Gastroesophageal sphincter (tissue), 4 donors: ENCODE measurements at regions not wholly inside any gene's neighbourhood (a gene's known extent, or its start where the extent isn't known, plus 50 kb on each side); places are given as distances from the start of the nearest gene placed in this dataset.

Experiments
- ATAC-seq: fragments of 150-250 bp; one replicate; pipeline ENCODE4 v1.9.1; 2016; ENCODE audit warnings: mild to moderate bottlenecking, moderate library complexity
- H3K27ac ChIP-seq, 4 donors: fragments of 200-600 bp; sonication (generic) in 3 of 4; 1 replicate in 3 of 4; 2 replicates in 1 of 4; pipeline ENCODE4 v1.5.1; 2016 to 2019
- H3K27me3 ChIP-seq: fragments of 200-600 bp; sonication (generic); one replicate; pipeline ENCODE4 v1.5.1; 2019
- H3K36me3 ChIP-seq, 2 donors: fragments of 200-600 bp; sonication (generic); one replicate each; pipeline ENCODE4 v1.5.1; 2019; ENCODE audit warnings: control low read depth in 1 of 2
- H3K4me1 ChIP-seq, 3 donors: fragments of 200-600 bp; sonication (generic); 1 replicate in 2 of 3; 2 replicates in 1 of 3; pipeline ENCODE4 v1.5.1; 2016 to 2019; ENCODE audit warnings: control low read depth in 2 of 3
- H3K4me3 ChIP-seq, 2 donors: fragments of 200-600 bp; sonication (generic); one replicate each; pipeline ENCODE4 v1.5.1; 2019; ENCODE audit warnings: mild to moderate bottlenecking in 1 of 2, moderate library complexity in 1 of 2
- H3K9me3 ChIP-seq, 3 donors: fragments of 200-600 bp; sonication (generic); one replicate each; pipeline ENCODE4 v1.5.1; 2017 to 2019; ENCODE audit warnings: control low read depth in 2 of 3
- CTCF ChIP-seq, 4 experiments: fragments of 200-600 bp in 2 of 4; fragments of 450-650 bp in 2 of 4; sonication (generic) in 1 of 4; IDR thresholded peaks; one replicate each; pipeline ENCODE4 v1.5.1; 2017 to 2019; ENCODE audit warnings: antibody characterized with exemption in 4 of 4, mild to moderate bottlenecking in 2 of 4, moderate library complexity in 2 of 4
- EP300 ChIP-seq: sonication (generic); formaldehyde crosslinking; IDR thresholded peaks from one replicate; pipeline ENCODE4 v1.6.1; 2017; ENCODE audit warnings: antibody characterized with exemption, mild to moderate bottlenecking
- POLR2A ChIP-seq, 2 donors: fragments of 450-650 bp; IDR thresholded peaks; one replicate each; pipeline ENCODE4 v1.6.1; 2017; ENCODE audit warnings: antibody characterized with exemption in 2 of 2, mild to moderate bottlenecking in 2 of 2, moderate library complexity in 1 of 2
- POLR2AphosphoS5 ChIP-seq: sonication (generic); formaldehyde crosslinking; IDR thresholded peaks from one replicate; pipeline ENCODE4 v1.6.1; 2017; ENCODE audit warnings: antibody characterized with exemption
- WGBS, 2 donors: methylation state at CpG; one replicate each; pipeline ENCODE4 v1.1.5; 2018; ENCODE audit warnings: low coverage in 1 of 2; 5-methylcytosine and 5-hydroxymethylcytosine counted together

- WGBS, 2 donors = 60 to 77% methylated on average over 4 to 6 of the region's 12 CpGs
Observed at GRCh38 chr12:9334041-9334692, 126.0 kb upstream of the PZP start.

GRCh38 chr12:9333161-9333560, 125.0 kb upstream of the PZP start:
- no peak overlapping the region for H3K27ac ChIP-seq
- H3K9me3 ChIP-seq = peaks cover 0 to 16% (median 0%) of the 10 kb centered on the region in 3 donors
- H3K4me1 ChIP-seq = peaks cover 0 to 4% (median 0%) of the 10 kb centered on the region in 3 donors
- TF ChIP-seq EP300 (no peak), POLR2AphosphoS5 (no peak), POLR2A (IDR thresholded peaks at IDR 0.05) (no peak), CTCF (IDR thresholded peaks at IDR 0.05) (no peak)
- H3K4me3 ChIP-seq = no peak overlapping the region
- 79 to 85% methylated on average over 4 of the region's 4 CpGs for WGBS, 2 donors
- H3K27me3 ChIP-seq = no peaks in the 10 kb centered on the region
- no peak for ATAC-seq
- no peaks in the 10 kb centered on the region for H3K36me3 ChIP-seq

More at GRCh38 chr12:9334041-9334692, 126.0 kb upstream of the PZP start:
- H3K9me3 ChIP-seq = peaks cover 0 to 16% (median 0%) of the 10 kb centered on the region in 3 donors
- H3K4me1 ChIP-seq = peaks cover 0 to 4% (median 0%) of the 10 kb centered on the region in 3 donors
- no peaks in the 10 kb centered on the region for H3K36me3 ChIP-seq
- no peak for TF ChIP-seq POLR2A (IDR thresholded peaks at IDR 0.05)
- TF ChIP-seq EP300 = no peak
- no peaks in the 10 kb centered on the region for H3K27me3 ChIP-seq
- H3K27ac ChIP-seq = no peak overlapping the region
- H3K4me3 ChIP-seq = no peak overlapping the region
- ATAC-seq = no peak

DNA sequence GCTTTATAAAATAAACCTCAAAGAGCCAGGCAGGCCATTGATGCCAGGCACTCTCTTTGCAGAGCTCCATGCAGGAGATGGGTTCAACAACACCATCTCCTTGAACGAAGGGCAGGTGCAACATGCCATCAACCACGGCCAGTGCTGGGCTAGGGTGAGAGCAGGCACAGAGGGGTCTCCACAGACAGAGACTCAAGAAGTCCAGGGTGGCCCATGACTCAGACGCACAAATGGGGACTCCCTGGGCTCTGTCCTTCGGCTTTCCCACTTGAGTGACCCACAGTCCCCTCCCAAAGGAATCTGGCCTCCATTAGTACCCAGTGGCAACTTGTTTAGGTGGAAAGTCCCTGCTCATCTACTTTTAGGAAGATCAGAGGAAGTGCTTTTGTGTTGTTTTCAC, 124.4 kb upstream of the PZP start:
- Histone ChIP-seq H3K27ac (no peak overlapping the region), H3K36me3 (no peaks in the 10 kb centered on the region), H3K4me3 (no peak overlapping the region), H3K27me3 (no peaks in the 10 kb centered on the region), H3K9me3 (peaks cover 0 to 16% (median 0%) of the 10 kb centered on the region in 3 donors), H3K4me1 (peaks cover 0 to 4% (median 0%) of the 10 kb centered on the region in 3 donors)
- ATAC-seq = no peak
- no peak for TF ChIP-seq CTCF (IDR thresholded peaks at IDR 0.05)
- TF ChIP-seq POLR2AphosphoS5 = no peak
- no peak for TF ChIP-seq POLR2A (IDR thresholded peaks at IDR 0.05)
- no peak for TF ChIP-seq EP300
- 69 to 72% methylated on average over 2 to 4 of the region's 4 CpGs for WGBS, 2 donors

- no peak overlapping the region for H3K27ac ChIP-seq
- WGBS, 2 donors = 5% methylated on average over 5 of the region's 5 CpGs; no CpG with 5 or more reads in 1 of the 2 donors
- ATAC-seq = peak; percentile 71
- peaks cover 0 to 6% (median 0%) of the 10 kb centered on the region in 3 donors for H3K9me3 ChIP-seq
- no peaks in the 10 kb centered on the region for H3K27me3 ChIP-seq
- peaks cover 0 to 4% (median 0%) of the 10 kb centered on the region in 3 donors for H3K4me1 ChIP-seq
- H3K4me3 ChIP-seq = no peak overlapping the region
- no peaks in the 10 kb centered on the region for H3K36me3 ChIP-seq
- TF ChIP-seq EP300 (no peak), POLR2A (IDR thresholded peaks at IDR 0.05) (no peak), POLR2AphosphoS5 (no peak), CTCF (IDR thresholded peaks at IDR 0.05) (peak; percentile 73 to 95 (median 90))
Observed at GRCh38 chr12:9331218-9331626, 123.0 kb upstream of the PZP start.

DNA sequence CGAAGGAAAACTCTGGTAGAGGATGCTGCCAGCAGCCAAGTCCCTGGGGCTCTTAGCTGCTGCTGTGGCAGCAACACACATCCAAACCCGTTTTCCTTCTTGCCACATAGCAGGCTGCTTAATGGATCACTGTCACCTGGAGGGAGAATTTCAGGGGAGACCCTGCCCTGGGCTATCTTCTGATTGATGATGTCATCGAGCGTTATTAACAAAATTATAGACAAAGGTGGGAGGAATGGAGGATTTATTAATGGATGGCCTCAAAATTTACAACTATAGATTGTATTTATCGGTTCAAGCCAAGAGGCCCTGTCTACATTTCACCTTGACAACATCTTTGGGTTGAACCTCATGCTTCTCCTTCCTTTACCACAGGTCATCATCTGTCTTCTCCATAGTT, 120.8 kb upstream of the PZP start:
- peaks cover 0 to 4% (median 0%) of the 10 kb centered on the region in 3 donors for H3K4me1 ChIP-seq
- no peak for TF ChIP-seq EP300
- 81 to 91% methylated on average over 4 to 5 of the region's 5 CpGs for WGBS, 2 donors
- H3K36me3 ChIP-seq = no peaks in the 10 kb centered on the region
- no peaks in the 10 kb centered on the region for H3K27me3 ChIP-seq
- no peak overlapping the region for H3K27ac ChIP-seq
- no peaks in the 10 kb centered on the region for H3K9me3 ChIP-seq
- H3K4me3 ChIP-seq = no peak overlapping the region
- no peak for ATAC-seq

GRCh38 chr12:9328065-9328464, 119.9 kb upstream of the PZP start:
- no peaks in the 10 kb centered on the region for H3K27me3 ChIP-seq
- no peak for ATAC-seq
- H3K9me3 ChIP-seq = no peaks in the 10 kb centered on the region
- no peak overlapping the region for H3K4me3 ChIP-seq
- no CpG with 5 or more reads among the region's 2 CpGs for WGBS, 2 donors
- TF ChIP-seq CTCF (IDR thresholded peaks at IDR 0.05) (no peak), EP300 (no peak), POLR2AphosphoS5 (no peak)
- H3K36me3 ChIP-seq = no peaks in the 10 kb centered on the region
- no peak overlapping the region for H3K27ac ChIP-seq
- peaks cover 0 to 4% (median 0%) of the 10 kb centered on the region in 3 donors for H3K4me1 ChIP-seq
